Stimulated activated CD8-positive, alpha-beta memory T cell treated with anti-CD3 and anti-CD28 coated beads, Interleukin-7, amount 100 ng/mL, for 1 hour (primary cell): ENCODE measurements at regions not wholly inside any gene's neighbourhood (a gene's known extent, or its start where the extent isn't known, plus 50 kb on each side); places are given as distances from the start of the nearest gene placed in this dataset.
"Not testable (repeated sequence)": the region's sequence is repeated elsewhere in the genome, so short reads cannot be mapped to it uniquely, and the experiment has no call there.

Experiments used
- DNase-seq, 2 donors: peaks; one replicate each; pipeline ENCODE4 v3.0.0-alpha.2; 2020; ENCODE audit warnings: low read depth in 2 of 2

DNA sequence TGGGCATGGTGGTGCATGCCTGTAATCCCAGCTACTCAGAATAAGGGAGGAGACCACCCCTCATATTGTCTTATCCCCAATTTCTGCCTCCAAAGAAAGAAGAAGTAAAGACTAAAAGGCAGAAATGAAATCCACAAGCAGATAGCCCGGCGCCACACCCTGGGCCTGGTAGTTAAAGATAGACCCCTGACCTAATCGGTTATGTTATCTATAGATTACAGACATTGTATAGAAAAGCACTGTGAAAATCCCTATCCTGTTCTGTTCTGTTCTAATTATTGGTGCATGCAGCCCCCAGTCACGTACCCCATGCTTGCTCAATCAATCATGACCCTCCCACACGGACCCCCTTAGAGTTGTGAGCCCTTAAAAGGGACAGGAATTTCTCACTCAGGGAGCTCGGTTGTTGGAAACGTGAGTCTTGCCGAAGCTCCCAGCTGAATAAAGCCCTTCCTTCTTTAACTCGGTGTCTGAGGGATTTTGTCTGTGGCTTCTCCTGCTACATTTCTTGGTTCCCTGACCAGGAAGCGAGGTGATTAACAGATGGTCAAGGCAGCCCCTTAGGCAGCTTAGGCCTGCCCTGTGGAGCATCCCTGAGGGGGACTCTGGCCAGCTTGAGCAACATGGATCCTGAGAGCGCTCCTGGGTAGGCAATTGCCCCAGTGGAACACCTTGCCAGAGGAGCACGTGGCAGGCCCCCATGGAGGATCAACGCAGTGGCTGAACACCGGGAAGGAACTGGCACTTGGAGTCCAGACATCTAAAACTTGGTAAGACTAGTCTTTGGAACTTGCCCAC lies 188.7 kb upstream of the NDUFV2 start:
- DNase-seq: not testable (repeated sequence)

DNA sequence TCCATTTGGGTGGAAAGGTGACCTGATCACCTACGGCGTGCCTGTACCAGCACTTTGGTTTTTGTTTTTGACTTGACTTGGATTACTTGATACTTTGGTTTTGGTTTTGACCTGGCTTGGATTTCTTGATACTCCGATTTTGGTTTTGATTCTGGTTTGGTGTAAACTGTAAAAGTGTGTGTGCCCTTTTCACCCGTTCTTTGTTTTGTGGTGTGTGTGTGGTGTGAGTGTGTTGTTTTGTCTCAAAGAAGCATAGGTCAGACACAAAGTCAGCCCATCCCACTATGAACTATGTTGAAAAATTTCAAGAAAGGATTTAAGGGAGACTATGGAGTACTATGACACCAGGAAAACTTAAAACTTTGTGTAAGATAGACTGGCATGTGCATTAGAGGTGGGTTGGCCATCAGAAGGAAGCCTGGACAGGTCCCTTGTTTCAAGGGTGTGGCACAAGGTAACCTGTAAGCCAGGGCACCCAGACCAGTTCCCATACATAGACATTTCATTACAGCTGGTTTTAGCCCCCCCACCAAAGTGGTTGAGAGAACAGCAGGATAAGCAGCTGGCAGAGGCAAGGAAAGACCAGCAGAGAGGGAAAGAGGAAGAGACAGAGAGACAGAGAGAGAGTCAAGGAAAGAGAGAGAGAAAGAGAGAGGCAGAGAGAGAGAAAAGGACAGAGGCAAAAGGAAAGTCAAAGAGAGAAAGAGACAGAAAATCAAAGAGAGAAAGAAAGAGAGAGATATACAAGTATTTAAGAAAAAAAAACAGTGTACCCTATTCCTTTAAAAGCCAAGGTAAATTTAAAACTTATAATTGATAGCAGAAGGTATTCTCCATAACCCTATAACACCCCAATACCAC lies 187.9 kb upstream of the NDUFV2 start:
- not testable (repeated sequence) for DNase-seq

DNA sequence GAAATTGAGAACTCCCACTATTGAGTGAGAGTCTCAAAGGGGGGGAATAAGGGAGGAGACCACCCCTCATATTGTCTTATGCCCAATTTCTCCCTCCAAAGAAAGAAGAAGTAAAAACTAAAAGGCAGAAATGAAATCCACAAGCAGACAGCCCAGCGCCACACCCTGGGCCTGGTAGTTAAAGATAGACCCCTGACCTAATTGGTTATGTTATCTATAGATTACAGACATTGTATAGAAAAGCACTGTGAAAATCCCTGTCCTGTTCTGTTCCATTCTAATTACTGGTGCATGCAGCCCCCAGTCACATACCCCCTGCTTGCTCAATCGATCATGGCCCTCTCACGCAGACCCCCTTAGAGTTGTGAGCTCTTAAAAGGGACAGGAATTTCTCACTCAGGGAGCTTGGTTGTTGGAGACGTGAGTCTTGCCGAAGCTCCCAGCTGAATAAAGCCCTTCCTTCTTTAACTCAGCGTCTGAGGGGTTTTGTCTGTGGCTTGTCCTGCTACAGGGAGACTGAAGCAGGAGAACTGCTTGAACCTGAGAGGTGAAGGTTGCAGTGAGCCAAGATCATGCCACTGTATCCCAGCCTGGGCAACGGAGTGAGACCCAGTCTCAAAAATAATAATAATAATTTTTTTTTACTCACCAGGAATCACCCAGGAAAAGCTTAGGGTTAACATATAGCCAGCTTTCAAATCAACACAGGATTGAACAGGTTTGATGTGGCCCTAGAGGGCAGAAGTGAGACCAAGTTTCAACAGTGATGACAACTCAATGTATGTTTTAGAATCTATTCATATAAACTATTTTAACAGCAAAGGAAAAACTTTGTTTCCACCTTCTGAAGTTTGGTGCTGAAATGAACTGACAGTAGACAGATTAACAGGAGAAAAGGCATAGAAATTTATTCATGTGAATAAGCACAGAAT lies 181.4 kb upstream of the NDUFV2 start:
- DNase-seq: not testable (repeated sequence)

DNA sequence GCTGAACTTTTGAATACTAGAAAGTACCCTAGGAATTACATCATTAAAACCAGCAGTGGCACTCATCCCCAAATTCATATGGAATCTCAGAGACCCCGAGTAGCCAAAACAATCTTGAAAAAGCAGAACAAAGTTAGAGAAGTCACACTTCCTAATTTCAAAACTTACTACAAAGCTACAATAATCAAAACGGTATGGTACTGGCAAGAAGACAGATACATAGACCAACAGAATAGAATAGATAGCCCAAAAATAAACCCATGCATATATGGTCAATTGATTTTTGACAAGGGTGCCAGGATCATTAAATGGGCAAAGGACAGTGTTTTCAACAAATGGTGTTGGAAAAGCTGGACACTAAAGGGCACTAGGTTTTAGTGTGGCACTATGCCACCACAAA lies 176.0 kb upstream of the NDUFV2 start:
- no peak for DNase-seq

DNA sequence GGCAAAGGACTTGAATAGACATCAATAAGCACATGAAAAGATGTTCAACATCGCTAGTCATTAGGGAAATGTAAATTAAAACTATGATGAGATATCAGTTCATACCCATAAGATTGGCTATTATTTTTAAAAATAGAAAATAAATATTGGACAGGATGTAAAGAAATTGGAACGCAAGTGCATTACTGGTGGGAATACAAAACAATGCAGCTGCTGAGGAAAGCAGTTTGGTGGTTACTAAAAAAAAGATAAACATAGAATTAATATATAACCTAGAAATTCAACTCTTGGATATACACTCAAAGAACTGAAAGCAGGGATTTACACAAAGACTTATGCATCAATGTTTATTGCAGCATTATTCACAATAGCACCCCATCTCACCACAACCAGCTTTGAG lies 174.5 kb upstream of the NDUFV2 start:
- no peak for DNase-seq

DNA sequence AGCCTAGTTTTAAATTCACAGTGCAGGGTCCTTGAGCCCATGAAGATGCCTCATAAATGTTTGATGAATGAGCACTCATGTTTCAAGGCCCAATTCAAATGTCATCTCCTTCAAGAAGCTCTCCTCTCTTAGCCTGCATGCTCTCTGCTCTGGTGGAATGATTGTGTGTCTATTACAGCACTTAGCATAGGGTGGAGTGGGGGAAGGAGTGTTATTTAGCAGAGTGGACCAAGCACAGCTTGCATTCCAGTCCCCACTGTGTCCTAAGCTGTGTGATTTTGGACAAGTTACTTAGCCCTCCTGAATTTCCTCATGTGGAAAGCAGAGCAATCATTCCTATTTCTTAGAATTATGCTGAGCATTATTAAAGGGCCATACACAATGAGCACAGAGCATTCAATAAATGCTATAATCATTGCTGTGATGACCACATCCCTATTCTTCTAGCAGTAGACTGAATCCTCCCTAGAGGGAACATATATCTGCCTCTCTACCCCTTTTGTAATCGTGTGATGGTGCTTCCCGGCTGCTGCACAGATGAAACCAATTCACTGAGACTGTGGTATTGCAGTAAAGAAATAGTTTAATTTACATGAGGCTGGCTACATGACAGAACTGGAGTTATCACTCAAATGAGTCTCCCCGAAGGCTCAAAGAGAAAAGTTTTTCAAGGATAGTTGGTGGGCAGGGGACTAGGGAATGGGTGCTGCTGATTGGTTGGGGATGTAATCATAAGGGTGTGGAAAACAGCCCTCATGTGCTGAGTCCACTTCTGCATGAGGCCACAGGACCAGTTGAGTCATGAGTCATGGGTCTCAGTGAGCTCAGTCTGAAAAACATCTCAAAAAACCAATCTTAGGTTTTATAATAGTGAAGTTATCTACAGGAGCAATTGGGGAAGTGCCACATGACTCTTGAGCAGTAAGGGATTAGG lies 173.4 kb upstream of the NDUFV2 start:
- no peak for DNase-seq

DNA sequence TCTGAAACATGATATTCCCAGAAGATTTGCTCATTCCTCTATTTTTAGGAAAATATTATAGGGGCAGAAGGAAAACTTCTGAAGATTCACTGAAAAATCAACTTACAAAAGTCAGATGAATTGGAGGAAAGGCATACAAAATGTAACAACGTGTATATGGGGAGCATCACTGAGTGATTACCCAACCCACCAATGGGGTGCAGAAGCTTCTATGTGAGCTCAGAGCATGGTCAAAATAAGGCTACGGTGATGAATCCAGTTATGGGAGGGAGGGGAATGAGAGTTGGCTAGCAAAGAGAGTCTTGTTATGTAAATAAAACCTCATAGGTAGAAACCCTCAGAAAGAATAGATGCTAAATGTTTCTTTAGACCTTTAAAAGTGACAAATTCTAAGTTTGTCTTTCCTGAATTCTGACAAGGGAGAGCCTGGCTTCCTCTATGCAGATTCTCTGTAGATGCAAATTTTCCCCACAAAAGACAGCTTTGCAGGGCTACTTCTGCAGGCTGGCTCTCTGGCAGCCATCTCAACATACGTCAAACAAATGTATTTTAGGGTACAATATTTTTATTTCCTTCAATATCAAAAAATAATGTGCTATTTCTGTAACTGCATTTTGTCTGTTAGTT lies 171.4 kb upstream of the NDUFV2 start:
- DNase-seq: no peak

DNA sequence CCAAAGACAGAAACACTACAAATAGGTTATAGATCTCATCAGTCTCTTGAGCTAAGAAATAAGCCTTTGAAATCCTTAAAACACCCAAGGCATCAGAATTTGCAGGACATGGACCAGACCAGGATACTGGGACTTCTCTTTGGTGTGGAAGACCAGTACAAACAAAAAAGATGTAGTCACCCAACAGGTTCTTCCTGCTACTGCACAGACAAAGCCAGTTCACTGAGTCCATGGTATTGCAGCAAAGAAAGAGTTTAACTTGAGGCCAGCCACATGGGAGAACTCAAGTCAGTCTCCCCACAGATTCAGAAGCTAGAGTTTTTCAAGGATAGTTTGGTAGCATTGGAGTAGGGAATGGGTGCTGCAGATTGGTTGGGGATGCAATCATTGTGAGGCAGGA lies 169.6 kb upstream of the NDUFV2 start:
- DNase-seq: no peak

DNA sequence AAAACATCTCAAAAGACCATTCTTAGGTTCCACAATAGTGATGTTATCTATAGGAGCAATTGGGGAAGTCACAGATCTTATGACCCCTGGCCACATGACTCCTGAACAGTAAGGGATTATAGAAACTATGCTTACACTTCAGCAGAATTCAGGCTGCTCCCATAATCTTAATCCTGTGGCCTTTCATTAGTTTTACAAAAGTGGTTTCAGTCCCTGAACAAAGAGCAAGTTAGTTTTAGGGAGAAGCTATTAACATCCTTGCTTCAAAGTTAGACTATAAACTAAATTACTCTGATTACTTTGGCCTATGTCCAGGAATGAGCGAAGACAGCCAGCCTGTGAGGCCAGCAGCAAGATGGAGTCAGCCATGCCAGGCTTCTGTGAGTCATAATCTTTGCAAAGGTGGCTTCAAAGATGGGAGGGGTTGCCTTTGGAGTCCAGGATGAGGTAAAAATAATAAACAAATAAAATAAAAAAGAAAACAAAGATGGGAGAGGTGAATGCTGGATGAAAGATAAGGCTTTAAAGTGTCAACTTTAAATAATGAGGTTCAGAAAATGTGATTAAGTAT lies 168.7 kb upstream of the NDUFV2 start:
- DNase-seq: no peak

DNA sequence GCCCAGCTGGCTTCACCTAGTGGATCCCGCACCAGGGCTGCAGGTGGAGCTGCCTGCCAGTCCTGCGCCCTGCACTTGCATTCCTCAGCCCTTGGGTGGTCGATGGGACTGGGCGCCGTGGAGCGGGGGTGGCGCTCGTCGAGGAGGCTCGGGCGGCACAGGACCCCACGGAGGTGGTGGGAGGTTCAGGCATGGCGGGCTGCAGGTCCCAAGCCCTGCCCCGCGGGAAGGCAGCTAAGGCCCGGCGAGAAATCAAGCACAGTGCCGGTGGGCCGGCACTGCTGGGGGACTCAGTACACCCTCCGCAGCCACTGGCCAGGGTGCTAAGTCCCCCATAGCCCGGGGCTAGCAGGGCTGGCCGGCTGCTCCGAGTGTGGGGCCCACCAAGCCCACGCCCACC lies 167.2 kb upstream of the NDUFV2 start:
- DNase-seq: not testable (repeated sequence)

DNA sequence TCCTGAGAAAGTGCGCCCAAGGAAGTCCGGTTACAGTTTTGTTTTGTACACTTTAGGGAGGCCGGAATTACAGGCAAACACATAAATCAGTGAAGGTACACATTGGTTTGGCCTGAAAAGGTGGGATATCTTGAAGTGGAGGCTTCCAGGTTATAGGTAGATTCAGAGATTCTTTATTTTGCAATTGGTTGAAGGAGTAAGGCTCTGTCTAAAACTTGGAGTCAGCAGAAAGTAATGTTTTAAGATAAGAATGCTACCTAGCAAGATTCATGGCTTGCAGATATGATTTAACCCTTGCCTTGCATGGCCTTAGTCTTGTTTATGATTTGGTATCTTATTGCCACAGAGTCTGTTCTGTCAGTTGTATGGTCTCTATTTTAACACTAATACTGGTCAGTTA lies 165.9 kb upstream of the NDUFV2 start:
- DNase-seq: no peak

DNA sequence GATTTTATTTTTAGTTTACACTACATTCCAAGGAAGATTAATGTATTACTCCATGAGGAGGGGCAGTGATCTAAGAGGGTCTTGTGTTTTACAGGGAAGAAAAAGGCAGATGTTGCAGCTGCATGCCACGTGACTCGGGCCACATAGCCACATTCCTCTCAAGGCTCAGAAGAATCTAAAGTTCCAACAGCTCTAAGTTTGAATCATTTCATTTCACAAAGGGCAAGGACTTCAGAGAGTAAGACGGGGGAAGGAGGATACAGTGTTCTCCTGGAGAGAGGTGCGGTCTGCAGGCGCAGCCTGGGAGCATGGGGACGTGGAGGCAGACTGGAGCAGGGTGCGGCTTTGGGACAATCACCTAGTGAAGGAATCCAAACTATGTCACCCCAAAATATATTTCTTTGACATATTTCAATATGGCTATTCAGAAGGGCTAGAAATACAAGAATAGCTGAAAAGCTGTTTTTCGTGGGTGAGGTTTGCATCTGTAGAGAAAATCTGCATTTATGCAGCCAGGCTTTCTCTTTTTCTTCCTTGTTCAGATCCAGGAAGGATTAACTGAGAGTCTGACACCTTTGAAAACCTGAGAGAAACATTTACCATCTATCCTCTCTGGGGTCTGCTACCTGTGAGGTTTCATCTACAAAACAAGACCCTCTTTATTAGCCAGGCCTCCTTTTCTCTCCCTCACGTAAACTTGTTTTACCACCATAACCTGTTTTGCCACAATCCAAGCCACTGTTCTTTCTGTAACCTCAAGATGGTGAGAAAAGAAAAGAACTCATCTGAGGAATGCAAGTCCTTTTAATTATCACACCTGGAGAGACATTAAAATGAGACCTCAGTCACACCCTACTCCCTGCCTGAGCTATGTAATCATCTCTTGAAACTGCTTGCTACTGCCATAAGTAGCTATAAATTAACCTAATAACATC lies 165.1 kb upstream of the NDUFV2 start:
- no peak for DNase-seq

DNA sequence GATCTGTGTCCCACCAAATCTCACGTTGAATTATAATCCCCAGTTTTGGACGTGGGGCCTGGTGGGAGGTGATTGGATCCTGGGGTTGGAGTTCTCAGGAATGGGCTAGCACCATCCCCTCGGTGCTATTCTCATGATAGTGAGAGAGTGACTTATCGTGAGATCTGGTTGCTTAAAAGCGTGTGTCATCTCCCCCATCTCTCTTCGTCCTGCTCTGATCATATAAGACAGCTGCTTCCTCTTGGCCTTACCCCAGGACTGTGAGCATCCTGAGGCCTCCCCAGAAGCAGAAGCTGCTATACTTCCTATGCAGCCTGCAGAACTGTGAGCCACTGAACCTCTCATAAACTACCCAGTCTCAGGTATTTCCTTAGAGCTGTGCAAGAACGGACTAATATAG lies 163.7 kb upstream of the NDUFV2 start:
- no peak for DNase-seq

DNA sequence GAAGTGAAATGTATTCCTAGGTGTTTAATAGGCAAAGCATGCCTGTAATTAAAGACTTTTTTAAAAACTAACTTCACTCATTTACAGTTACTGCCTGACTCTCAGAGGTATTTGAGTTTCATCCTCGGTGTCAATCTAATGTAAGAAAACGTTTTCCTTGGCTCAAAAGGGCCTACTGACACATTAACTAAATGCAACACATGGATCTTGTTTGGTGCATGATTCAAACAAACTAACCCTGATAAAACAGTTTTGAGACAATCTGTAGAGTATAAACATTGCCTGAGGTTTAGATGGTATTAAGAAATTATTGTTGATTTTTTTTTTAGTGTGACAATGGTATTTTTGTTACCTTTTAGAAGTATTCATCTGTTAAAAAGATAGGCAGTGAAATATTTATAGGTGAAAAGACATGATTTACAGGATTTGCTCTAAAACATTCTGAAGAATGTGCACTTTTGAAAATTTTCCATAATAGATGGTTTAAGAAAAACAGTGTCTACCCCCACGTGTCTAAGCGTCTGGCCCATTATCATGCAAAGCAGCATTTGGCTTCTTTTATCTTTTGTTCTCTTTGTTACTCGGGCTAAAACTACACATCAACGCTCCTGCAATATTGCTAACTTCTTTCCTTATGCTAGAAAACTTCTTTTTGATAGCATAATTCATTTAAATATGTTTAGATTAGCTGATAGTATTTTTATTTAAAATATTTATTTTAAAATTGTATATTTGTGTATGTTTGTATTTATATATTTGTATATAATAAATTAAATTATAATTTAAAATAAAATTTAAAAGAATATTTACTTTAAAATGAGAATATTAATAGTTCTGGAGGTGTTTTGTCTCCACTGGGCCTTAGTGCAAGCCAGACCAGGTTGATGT lies 160.2 kb upstream of the NDUFV2 start:
- no peak for DNase-seq

DNA sequence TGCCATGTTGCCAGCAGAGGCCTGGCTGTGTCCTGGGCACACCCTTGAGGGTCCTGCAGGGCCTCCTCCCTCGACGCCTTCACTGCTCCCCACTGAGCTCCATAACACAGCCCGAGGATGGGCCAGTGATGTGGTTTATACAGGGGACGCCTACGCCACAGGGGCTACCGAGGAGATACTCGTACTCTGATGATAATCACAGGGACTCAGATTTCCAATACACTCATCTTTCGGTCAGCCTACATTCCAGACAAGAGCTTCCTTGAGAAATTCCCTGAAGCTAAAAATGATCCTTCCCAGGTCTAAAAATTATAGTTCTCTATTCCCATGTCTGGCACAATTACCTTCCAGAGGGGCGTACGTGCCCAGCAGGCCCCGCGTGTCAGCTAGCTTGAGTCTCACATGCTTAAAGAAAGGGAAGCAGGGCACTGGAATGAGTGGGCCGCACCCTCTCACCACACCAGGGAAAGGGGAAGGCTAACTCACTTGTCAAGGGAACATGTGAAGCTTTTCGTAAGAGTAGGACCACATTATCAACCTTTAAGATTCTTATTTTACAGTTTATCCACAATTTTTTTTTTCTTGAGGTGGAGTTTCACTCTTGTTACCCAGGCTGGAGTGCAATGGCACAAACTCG lies 159.5 kb upstream of the NDUFV2 start:
- DNase-seq: no peak

DNA sequence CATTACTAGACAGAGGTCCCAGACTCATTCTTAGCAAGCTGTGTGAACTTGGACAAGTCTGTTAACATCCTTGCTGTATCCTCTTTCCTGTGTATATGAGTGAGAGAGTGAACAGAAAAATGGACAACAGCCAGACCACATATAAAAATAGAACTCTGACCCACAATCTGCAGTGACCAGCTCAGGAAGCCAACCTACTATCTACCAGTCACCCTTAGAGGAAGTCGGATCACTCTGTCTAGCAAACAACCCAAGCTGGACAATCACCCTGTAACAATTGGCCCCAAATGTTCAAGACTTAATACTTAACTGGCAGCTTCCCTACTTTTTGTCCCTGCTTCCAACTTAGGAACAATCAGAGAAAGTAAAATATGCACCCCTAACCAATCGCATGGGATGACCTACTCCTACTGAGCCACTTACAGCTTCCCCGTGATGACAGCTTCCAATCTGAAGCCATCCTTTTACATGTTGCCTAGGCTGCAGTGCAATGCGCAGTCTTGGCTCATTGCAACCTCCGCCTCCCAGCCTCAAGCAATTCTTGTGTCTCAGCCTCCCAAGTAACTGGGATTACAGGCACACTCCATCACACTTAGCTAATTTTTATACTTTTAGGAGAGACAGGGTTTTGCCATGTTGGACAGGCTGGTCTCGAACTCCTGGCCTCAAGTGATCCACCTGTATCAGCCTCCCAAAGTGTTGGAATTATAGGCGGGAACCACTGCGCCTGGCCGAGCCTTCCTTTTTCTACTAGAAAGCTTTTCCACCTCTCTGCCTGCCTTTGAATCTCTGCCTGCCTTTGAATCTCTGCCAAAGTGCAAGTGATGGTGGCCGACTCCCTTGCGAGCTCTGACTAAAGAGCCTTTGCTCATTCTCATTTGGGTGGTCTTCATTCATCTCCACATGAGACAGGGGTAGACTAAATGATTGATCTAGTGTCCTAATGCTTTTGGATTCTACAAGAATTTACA lies 158.3 kb upstream of the NDUFV2 start:
- DNase-seq: no peak
